Liver (tissue), 8 donors: ENCODE measurements at regions not wholly inside any gene's neighbourhood (a gene's known extent, or its start where the extent isn't known, plus 50 kb on each side); places are given as distances from the start of the nearest gene placed in this dataset.

Source experiments
- DNase-seq: peaks from one replicate; pipeline ENCODE4 v3.0.0-alpha.2; 2017; ENCODE audit warnings: low spot score
- H3K27ac ChIP-seq, 2 donors: one replicate each; pipeline ENCODE4 v1.7.0; 2013; ENCODE audit warnings: inconsistent platforms in 2 of 2, low read length in 2 of 2, control low read depth in 1 of 2, low read depth in 1 of 2, mild to moderate bottlenecking in 1 of 2
- H3K27me3 ChIP-seq, 4 donors: one replicate each; pipeline versions ENCODE4 v1.6.1 to v1.7.0; 2013; ENCODE audit warnings: low read length in 3 of 4, inconsistent platforms in 1 of 4, mild to moderate bottlenecking in 1 of 4, moderate library complexity in 1 of 4; ENCODE audit not compliant: control insufficient read depth in 4 of 4, insufficient read depth in 4 of 4
- H3K36me3 ChIP-seq, 4 donors: one replicate each; pipeline versions ENCODE4 v1.6.1 to v1.7.0; 2013; ENCODE audit warnings: low read length in 3 of 4, mild to moderate bottlenecking in 3 of 4, low read depth in 1 of 4, moderate library complexity in 1 of 4; ENCODE audit not compliant: control insufficient read depth in 4 of 4, insufficient read depth in 3 of 4
- H3K4me1 ChIP-seq, 4 donors: one replicate each; pipeline versions ENCODE4 v1.6.1 to v1.7.0; 2013; ENCODE audit warnings: low read length in 3 of 4, mild to moderate bottlenecking in 3 of 4, moderate library complexity in 1 of 4; ENCODE audit not compliant: control insufficient read depth in 4 of 4, insufficient read depth in 4 of 4
- H3K4me3 ChIP-seq, 3 donors: one replicate each; pipeline versions ENCODE4 v1.6.1 to v1.7.0; 2013; ENCODE audit warnings: low read length in 3 of 3, control low read depth in 1 of 3, low read depth in 1 of 3, mild to moderate bottlenecking in 1 of 3
- H3K9ac ChIP-seq, 2 donors: one replicate each; pipeline ENCODE4 v1.7.0; 2013; ENCODE audit warnings: low read length in 2 of 2, mild to moderate bottlenecking in 2 of 2, moderate library complexity in 2 of 2, control low read depth in 1 of 2, low read depth in 1 of 2
- H3K9me3 ChIP-seq, 4 donors: one replicate each; pipeline versions ENCODE4 v1.6.1 to v1.7.0; 2013; ENCODE audit warnings: low read length in 3 of 4; ENCODE audit not compliant: control insufficient read depth in 4 of 4
- EGR1 ChIP-seq, 2 donors: IDR thresholded peaks; 2 replicates each; pipeline ENCODE4 v1.6.1; 2016 to 2018; ENCODE audit warnings: antibody characterized with exemption in 2 of 2, low read depth in 2 of 2
- FOXA1 ChIP-seq: IDR thresholded peaks from 2 replicates; pipeline ENCODE4 v1.6.1; 2016; ENCODE audit warnings: antibody characterized with exemption
- FOXA2 ChIP-seq: IDR thresholded peaks from 2 replicates; pipeline ENCODE4 v1.6.1; 2016; ENCODE audit warnings: antibody characterized with exemption
- GABPA ChIP-seq, 2 donors: IDR thresholded peaks in 1 of 2; conservative IDR thresholded peaks in 1 of 2; 2 replicates each; pipeline ENCODE4 v1.6.1; 2016; ENCODE audit warnings: antibody characterized with exemption in 2 of 2, mild to moderate bottlenecking in 1 of 2, moderate library complexity in 1 of 2
- HNF4A ChIP-seq, 2 donors: conservative IDR thresholded peaks; 2 replicates each; pipeline ENCODE4 v1.6.1; 2016; ENCODE audit warnings: antibody characterized with exemption in 2 of 2, mild to moderate bottlenecking in 2 of 2
- HNF4G ChIP-seq: IDR thresholded peaks from 2 replicates; pipeline ENCODE4 v1.6.1; 2016; ENCODE audit warnings: antibody characterized with exemption
- JUND ChIP-seq, 2 donors: IDR thresholded peaks; 2 replicates each; pipeline ENCODE4 v1.6.1; 2016; ENCODE audit warnings: antibody characterized with exemption in 2 of 2
- RAD21 ChIP-seq, 2 donors: IDR thresholded peaks; 2 replicates each; pipeline ENCODE4 v1.6.1; 2016; ENCODE audit warnings: antibody characterized with exemption in 2 of 2, mild to moderate bottlenecking in 2 of 2
- RXRA ChIP-seq, 2 donors: IDR thresholded peaks; 2 replicates each; pipeline ENCODE4 v1.6.1; 2017 to 2018; ENCODE audit warnings: antibody characterized with exemption in 2 of 2, mild to moderate bottlenecking in 1 of 2
- SP1 ChIP-seq: IDR thresholded peaks from 2 replicates; pipeline ENCODE4 v1.6.1; 2018; ENCODE audit warnings: antibody characterized with exemption, mild to moderate bottlenecking
- TAF1 ChIP-seq: conservative IDR thresholded peaks from 2 replicates; pipeline ENCODE4 v1.6.1; 2016; ENCODE audit warnings: antibody characterized with exemption, mild to moderate bottlenecking
- WGBS: extraction: QIAGEN DNeasy Blood & Tissue Kit; methylation state at CpG from one replicate; pipeline ENCODE4 v1.1.7; 2013; 5-methylcytosine and 5-hydroxymethylcytosine counted together
- TF ChIP-seq, protein P1 (sequence below): fragments of 150-350 bp; IDR thresholded peaks from 2 replicates; pipeline ENCODE4 v1.5.1; 2017; ENCODE audit warnings: improper control_type of control experiment, low read depth, low read length; ENCODE audit not compliant: missing input control
- TF ChIP-seq, protein P2 (sequence below): IDR thresholded peaks from 2 replicates; pipeline ENCODE4 v1.6.1; 2016; ENCODE audit warnings: antibody characterized with exemption
- TF ChIP-seq, protein P3 (sequence below): IDR thresholded peaks from 2 replicates; pipeline ENCODE4 v1.6.1; 2016; ENCODE audit warnings: antibody characterized with exemption, mild to moderate bottlenecking
- TF ChIP-seq, protein P4 (sequence below): IDR thresholded peaks from 2 replicates; pipeline ENCODE4 v1.6.1; 2016; ENCODE audit warnings: antibody characterized with exemption
- donor health status: healthy.
- donor health status: healthy.
- donor health status: healthy.
- donor health status: healthy.
- donor health status: healthy.

DNA sequence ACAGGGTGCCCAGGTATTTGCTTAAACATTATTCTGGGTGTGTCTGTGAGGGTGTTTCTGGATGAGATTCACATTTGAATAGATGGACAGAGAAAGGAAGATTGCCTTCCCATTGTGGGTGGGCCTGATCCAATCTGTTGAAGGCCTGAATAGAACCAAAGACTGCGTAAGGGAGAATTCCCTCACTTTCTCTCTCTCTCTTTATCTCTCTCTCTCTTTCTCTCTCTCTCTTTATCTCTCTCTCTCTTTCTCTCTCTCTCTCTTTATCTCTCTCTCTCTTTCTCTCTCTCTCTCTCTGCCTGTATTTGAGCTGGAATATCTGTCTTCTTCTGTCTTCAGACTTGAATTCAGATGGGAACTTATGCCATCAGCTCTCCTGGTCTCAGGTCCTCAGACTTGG is 148.4 kb downstream of the FAM124B start:
- no peak overlapping the region for H3K4me3 ChIP-seq
- 98% methylated on average over 1 of the region's 1 CpG for WGBS
- no peak overlapping the region for H3K27ac ChIP-seq
- no peak for TF ChIP-seq TAF1
- no peak for TF ChIP-seq JUND (IDR thresholded peaks at IDR 0.05)
- TF ChIP-seq GABPA (IDR thresholded peaks at IDR 0.05 in 1 of 2, conservative IDR thresholded peaks at IDR 0.05 in 1 of 2) = no peak
- TF ChIP-seq HNF4A (conservative IDR thresholded peaks at IDR 0.05) = no peak
- no peak for TF ChIP-seq FOXA1
- no peaks in the 10 kb centered on the region for H3K27me3 ChIP-seq
- DNase-seq = no peak
- H3K9ac ChIP-seq = no peak overlapping the region
- H3K4me1 ChIP-seq = no peaks in the 10 kb centered on the region
- no peaks in the 10 kb centered on the region for H3K9me3 ChIP-seq
- H3K36me3 ChIP-seq = no peaks in the 10 kb centered on the region

DNA sequence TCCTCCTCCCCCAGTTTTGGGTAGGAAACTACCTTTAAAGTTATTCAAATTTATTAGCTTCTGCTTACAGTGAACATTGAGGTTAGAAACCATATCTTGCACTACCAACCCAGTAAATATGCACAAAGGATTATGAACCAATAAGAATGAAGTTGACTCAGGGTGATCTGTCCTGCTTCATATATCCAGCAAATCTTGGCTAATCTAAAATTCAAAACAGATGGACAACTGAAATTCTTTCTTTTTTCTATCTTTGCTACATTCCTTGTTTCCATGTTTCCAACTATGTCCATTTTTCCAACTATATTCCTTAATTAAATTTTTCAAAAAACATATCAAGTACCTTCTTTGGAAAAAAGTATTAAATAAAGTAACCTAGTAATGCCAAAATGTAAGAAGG is 149.3 kb downstream of the FAM124B start:
- Histone ChIP-seq H3K4me1 (no peaks in the 10 kb centered on the region), H3K9me3 (no peaks in the 10 kb centered on the region), H3K27me3 (no peaks in the 10 kb centered on the region), H3K36me3 (no peaks in the 10 kb centered on the region), H3K9ac (no peak overlapping the region), H3K27ac (no peak overlapping the region), H3K4me3 (no peak overlapping the region)
- DNase-seq = no peak
- TF ChIP-seq RAD21 (IDR thresholded peaks at IDR 0.05) (no peak), RXRA (IDR thresholded peaks at IDR 0.05) (no peak), HNF4A (conservative IDR thresholded peaks at IDR 0.05) (no peak), HNF4G (no peak), SP1 (no peak), FOXA1 (no peak), JUND (IDR thresholded peaks at IDR 0.05) (no peak), TAF1 (no peak), GABPA (IDR thresholded peaks at IDR 0.05 in 1 of 2, conservative IDR thresholded peaks at IDR 0.05 in 1 of 2) (no peak), FOXA2 (no peak), EGR1 (IDR thresholded peaks at IDR 0.05; ENCODE audit: low read depth in 2 of 2) (no peak)
- TF ChIP-seq, protein P1, sequence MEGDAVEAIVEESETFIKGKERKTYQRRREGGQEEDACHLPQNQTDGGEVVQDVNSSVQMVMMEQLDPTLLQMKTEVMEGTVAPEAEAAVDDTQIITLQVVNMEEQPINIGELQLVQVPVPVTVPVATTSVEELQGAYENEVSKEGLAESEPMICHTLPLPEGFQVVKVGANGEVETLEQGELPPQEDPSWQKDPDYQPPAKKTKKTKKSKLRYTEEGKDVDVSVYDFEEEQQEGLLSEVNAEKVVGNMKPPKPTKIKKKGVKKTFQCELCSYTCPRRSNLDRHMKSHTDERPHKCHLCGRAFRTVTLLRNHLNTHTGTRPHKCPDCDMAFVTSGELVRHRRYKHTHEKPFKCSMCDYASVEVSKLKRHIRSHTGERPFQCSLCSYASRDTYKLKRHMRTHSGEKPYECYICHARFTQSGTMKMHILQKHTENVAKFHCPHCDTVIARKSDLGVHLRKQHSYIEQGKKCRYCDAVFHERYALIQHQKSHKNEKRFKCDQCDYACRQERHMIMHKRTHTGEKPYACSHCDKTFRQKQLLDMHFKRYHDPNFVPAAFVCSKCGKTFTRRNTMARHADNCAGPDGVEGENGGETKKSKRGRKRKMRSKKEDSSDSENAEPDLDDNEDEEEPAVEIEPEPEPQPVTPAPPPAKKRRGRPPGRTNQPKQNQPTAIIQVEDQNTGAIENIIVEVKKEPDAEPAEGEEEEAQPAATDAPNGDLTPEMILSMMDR = no peak
- TF ChIP-seq, protein P2, sequence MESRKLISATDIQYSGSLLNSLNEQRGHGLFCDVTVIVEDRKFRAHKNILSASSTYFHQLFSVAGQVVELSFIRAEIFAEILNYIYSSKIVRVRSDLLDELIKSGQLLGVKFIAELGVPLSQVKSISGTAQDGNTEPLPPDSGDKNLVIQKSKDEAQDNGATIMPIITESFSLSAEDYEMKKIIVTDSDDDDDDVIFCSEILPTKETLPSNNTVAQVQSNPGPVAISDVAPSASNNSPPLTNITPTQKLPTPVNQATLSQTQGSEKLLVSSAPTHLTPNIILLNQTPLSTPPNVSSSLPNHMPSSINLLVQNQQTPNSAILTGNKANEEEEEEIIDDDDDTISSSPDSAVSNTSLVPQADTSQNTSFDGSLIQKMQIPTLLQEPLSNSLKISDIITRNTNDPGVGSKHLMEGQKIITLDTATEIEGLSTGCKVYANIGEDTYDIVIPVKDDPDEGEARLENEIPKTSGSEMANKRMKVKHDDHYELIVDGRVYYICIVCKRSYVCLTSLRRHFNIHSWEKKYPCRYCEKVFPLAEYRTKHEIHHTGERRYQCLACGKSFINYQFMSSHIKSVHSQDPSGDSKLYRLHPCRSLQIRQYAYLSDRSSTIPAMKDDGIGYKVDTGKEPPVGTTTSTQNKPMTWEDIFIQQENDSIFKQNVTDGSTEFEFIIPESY = no peak
- TF ChIP-seq, protein P3, sequence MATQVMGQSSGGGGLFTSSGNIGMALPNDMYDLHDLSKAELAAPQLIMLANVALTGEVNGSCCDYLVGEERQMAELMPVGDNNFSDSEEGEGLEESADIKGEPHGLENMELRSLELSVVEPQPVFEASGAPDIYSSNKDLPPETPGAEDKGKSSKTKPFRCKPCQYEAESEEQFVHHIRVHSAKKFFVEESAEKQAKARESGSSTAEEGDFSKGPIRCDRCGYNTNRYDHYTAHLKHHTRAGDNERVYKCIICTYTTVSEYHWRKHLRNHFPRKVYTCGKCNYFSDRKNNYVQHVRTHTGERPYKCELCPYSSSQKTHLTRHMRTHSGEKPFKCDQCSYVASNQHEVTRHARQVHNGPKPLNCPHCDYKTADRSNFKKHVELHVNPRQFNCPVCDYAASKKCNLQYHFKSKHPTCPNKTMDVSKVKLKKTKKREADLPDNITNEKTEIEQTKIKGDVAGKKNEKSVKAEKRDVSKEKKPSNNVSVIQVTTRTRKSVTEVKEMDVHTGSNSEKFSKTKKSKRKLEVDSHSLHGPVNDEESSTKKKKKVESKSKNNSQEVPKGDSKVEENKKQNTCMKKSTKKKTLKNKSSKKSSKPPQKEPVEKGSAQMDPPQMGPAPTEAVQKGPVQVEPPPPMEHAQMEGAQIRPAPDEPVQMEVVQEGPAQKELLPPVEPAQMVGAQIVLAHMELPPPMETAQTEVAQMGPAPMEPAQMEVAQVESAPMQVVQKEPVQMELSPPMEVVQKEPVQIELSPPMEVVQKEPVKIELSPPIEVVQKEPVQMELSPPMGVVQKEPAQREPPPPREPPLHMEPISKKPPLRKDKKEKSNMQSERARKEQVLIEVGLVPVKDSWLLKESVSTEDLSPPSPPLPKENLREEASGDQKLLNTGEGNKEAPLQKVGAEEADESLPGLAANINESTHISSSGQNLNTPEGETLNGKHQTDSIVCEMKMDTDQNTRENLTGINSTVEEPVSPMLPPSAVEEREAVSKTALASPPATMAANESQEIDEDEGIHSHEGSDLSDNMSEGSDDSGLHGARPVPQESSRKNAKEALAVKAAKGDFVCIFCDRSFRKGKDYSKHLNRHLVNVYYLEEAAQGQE = no peak
- TF ChIP-seq, protein P4, sequence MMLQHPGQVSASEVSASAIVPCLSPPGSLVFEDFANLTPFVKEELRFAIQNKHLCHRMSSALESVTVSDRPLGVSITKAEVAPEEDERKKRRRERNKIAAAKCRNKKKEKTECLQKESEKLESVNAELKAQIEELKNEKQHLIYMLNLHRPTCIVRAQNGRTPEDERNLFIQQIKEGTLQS = no peak
